Epithelial cell of proximal tubule (primary cell): ENCODE measurements at regions not wholly inside any gene's neighbourhood (a gene's known extent, or its start where the extent isn't known, plus 50 kb on each side); places are given as distances from the start of the nearest gene placed in this dataset.

ENCODE experiments used
- DNase-seq: peaks from one replicate; pipeline ENCODE4 v3.0.0-alpha.2; 2011; ENCODE audit warnings: low read depth
- H3K4me3 ChIP-seq: 2 replicates; pipeline ENCODE4 v1.5.1; 2011; ENCODE audit warnings: low read depth, mild to moderate bottlenecking, low read length
- CTCF ChIP-seq: conservative IDR thresholded peaks from 2 replicates; pipeline ENCODE4 v1.5.1; 2012; ENCODE audit warnings: low read depth, mild to moderate bottlenecking, low read length

GRCh38 chr3:115520651-115521245, 102.6 kb upstream of the GAP43 start:
- TF ChIP-seq CTCF, result no peak
- DNase-seq, result no peak
- no peak overlapping the region for H3K4me3 ChIP-seq

GRCh38 chr3:115523458-115523857, 99.9 kb upstream of the GAP43 start:
- no peak for DNase-seq
- no peak overlapping the region for H3K4me3 ChIP-seq
- no peak for TF ChIP-seq CTCF

GRCh38 chr3:115524549-115524948, 98.8 kb upstream of the GAP43 start:
- H3K4me3 ChIP-seq, result no peak overlapping the region
- no peak for DNase-seq
- TF ChIP-seq CTCF, result no peak

- TF ChIP-seq CTCF, result no peak
- H3K4me3 ChIP-seq, result no peak overlapping the region
- no peak for DNase-seq
Measured at GRCh38 chr3:115525731-115526130, 97.6 kb upstream of the GAP43 start.

- H3K4me3 ChIP-seq, result no peak overlapping the region
- DNase-seq, result no peak
- TF ChIP-seq CTCF, result no peak
Measured at GRCh38 chr3:115533218-115533617, 90.1 kb upstream of the GAP43 start.

GRCh38 chr3:115536171-115536570, 87.1 kb upstream of the GAP43 start:
- DNase-seq, result no peak
- no peak for TF ChIP-seq CTCF
- no peak overlapping the region for H3K4me3 ChIP-seq

- DNase-seq, result no peak
- H3K4me3 ChIP-seq, result no peak overlapping the region
- TF ChIP-seq CTCF, result no peak
Measured at GRCh38 chr3:115537669-115538068, 85.6 kb upstream of the GAP43 start.
